D721Med (cell line): ENCODE measurements at regions not wholly inside any gene's neighbourhood (a gene's known extent, or its start where the extent isn't known, plus 50 kb on each side); places are given as distances from the start of the nearest gene placed in this dataset.

ENCODE experiments used
- DNase-seq: peaks from one replicate; pipeline ENCODE4 v3.0.0; 2011; ENCODE audit warnings: low spot score; ENCODE audit not compliant: insufficient read length
- FAIRE-seq: peaks from 2 replicates; lab custom pipeline; 2011; peaks lifted over from hg19 to GRCh38; lab: Jason Lieb, UNC
- CTCF ChIP-seq: IDR thresholded peaks from 2 replicates; pipeline ENCODE4 v1.5.1; 2012; ENCODE audit warnings: mild to moderate bottlenecking, control low read depth; ENCODE audit not compliant: insufficient read depth; ENCODE audit errors: missing control alignments

- no peak for FAIRE-seq
- DNase-seq = no peak
Measured at GRCh38 chr2:150663143-150663542, 175.7 kb upstream of the RND3 start.

GRCh38 chr2:150656002-150656401 lies 168.5 kb upstream of the RND3 start:
- no peak for TF ChIP-seq CTCF
- no peak for FAIRE-seq
- no peak for DNase-seq

More at GRCh38 chr2:150663143-150663542, 175.7 kb upstream of the RND3 start:
- TF ChIP-seq CTCF = no peak

GRCh38 chr2:150653351-150653750 lies 165.9 kb upstream of the RND3 start:
- FAIRE-seq = no peak
- DNase-seq = no peak
- no peak for TF ChIP-seq CTCF

- DNase-seq = no peak
- no peak for FAIRE-seq
- TF ChIP-seq CTCF = no peak
Measured at GRCh38 chr2:150647943-150648342, 160.5 kb upstream of the RND3 start.

GRCh38 chr2:150646746-150647145 lies 159.3 kb upstream of the RND3 start:
- FAIRE-seq = no peak
- DNase-seq = no peak
- no peak for TF ChIP-seq CTCF

GRCh38 chr2:150644298-150645067 lies 157.0 kb upstream of the RND3 start:
- DNase-seq = no peak
- FAIRE-seq = no peak
- TF ChIP-seq CTCF = no peak

GRCh38 chr2:150643114-150643725 lies 155.8 kb upstream of the RND3 start:
- no peak for DNase-seq
- TF ChIP-seq CTCF = no peak
- FAIRE-seq = no peak
